ENCODE measurements at regions not wholly inside any gene's neighbourhood (a gene's known extent, or its start where the extent isn't known, plus 50 kb on each side); places are given as distances from the start of the nearest gene placed in this dataset.

- H3K4me3 Mint-ChIP-seq (ENCODE audit: unreplicated experiment) = no peak overlapping the region
- TF ChIP-seq CTCF (IDR thresholded peaks at IDR 0.05) = no peak
- peaks cover 11% of the 10 kb centered on the region for H3K9me3 Mint-ChIP-seq (ENCODE audit: low read depth)
- no peaks in the 10 kb centered on the region for H3K36me3 Mint-ChIP-seq (ENCODE audit: low read depth)
- peaks cover 1% of the 10 kb centered on the region for H3K27me3 Mint-ChIP-seq (ENCODE audit: low read depth)
- no peak overlapping the region for H3K27ac Mint-ChIP-seq (ENCODE audit: unreplicated experiment)
- DNase-seq (ENCODE audit: low spot score) = no peak
- no peaks in the 10 kb centered on the region for H3K4me1 Mint-ChIP-seq (ENCODE audit: low read depth)
These were observed 251.1 kb downstream of the PAX1 start for GRCh38 chr20:21956591-21956990.

GRCh38 chr20:21947406-21947805 lies 241.9 kb downstream of the PAX1 start:
- no peak for TF ChIP-seq CTCF (IDR thresholded peaks at IDR 0.05)
- H3K4me1 Mint-ChIP-seq (ENCODE audit: low read depth) = no peaks in the 10 kb centered on the region
- no peak overlapping the region for H3K27ac Mint-ChIP-seq (ENCODE audit: unreplicated experiment)
- H3K27me3 Mint-ChIP-seq (ENCODE audit: low read depth) = no peaks in the 10 kb centered on the region
- peaks cover 11% of the 10 kb centered on the region for H3K9me3 Mint-ChIP-seq (ENCODE audit: low read depth)
- DNase-seq (ENCODE audit: low spot score) = no peak
- no peaks in the 10 kb centered on the region for H3K36me3 Mint-ChIP-seq (ENCODE audit: low read depth)
- H3K4me3 Mint-ChIP-seq (ENCODE audit: unreplicated experiment) = no peak overlapping the region

GRCh38 chr20:21944227-21944626 lies 238.8 kb downstream of the PAX1 start:
- Mint-ChIP-seq H3K4me3 (ENCODE audit: unreplicated experiment) (no peak overlapping the region), H3K27me3 (ENCODE audit: low read depth) (no peaks in the 10 kb centered on the region)

GRCh38 chr20:21941941-21942805 lies 236.7 kb downstream of the PAX1 start:
- H3K36me3 Mint-ChIP-seq (ENCODE audit: low read depth) = no peaks in the 10 kb centered on the region
- no peak overlapping the region for H3K4me3 Mint-ChIP-seq (ENCODE audit: unreplicated experiment)
- peaks cover 35% of the 10 kb centered on the region for H3K9me3 Mint-ChIP-seq (ENCODE audit: low read depth)
- TF ChIP-seq CTCF (IDR thresholded peaks at IDR 0.05) = no peak
- no peaks in the 10 kb centered on the region for H3K4me1 Mint-ChIP-seq (ENCODE audit: low read depth)
- DNase-seq (ENCODE audit: low spot score) = no peak
- H3K27me3 Mint-ChIP-seq (ENCODE audit: low read depth) = no peaks in the 10 kb centered on the region
- no peak overlapping the region for H3K27ac Mint-ChIP-seq (ENCODE audit: unreplicated experiment)

More at GRCh38 chr20:21944227-21944626, 238.8 kb downstream of the PAX1 start:
- Mint-ChIP-seq H3K27ac (ENCODE audit: unreplicated experiment) (no peak overlapping the region), H3K9me3 (ENCODE audit: low read depth) (peaks cover 28% of the 10 kb centered on the region), H3K4me1 (ENCODE audit: low read depth) (no peaks in the 10 kb centered on the region), H3K36me3 (ENCODE audit: low read depth) (no peaks in the 10 kb centered on the region)
- TF ChIP-seq CTCF (IDR thresholded peaks at IDR 0.05) = no peak
- no peak for DNase-seq (ENCODE audit: low spot score)

GRCh38 chr20:21936720-21937380 lies 231.4 kb downstream of the PAX1 start:
- DNase-seq (ENCODE audit: low spot score) = no peak
- no peak for TF ChIP-seq CTCF (IDR thresholded peaks at IDR 0.05)
- Mint-ChIP-seq H3K27ac (ENCODE audit: unreplicated experiment) (no peak overlapping the region), H3K4me3 (ENCODE audit: unreplicated experiment) (no peak overlapping the region), H3K27me3 (ENCODE audit: low read depth) (no peaks in the 10 kb centered on the region), H3K9me3 (ENCODE audit: low read depth) (peaks cover 30% of the 10 kb centered on the region), H3K4me1 (ENCODE audit: low read depth) (no peaks in the 10 kb centered on the region), H3K36me3 (ENCODE audit: low read depth) (no peaks in the 10 kb centered on the region)
